K562 (cell line): ENCODE measurements at regions not wholly inside any gene's neighbourhood (a gene's known extent, or its start where the extent isn't known, plus 50 kb on each side); places are given as distances from the start of the nearest gene placed in this dataset.
A peak's percentile ranks its signal among the peaks of the same experiment; 100 is the strongest.

Experiments
- ERF ChIP-seq: fragments of 450-650 bp; formaldehyde crosslinking; IDR thresholded peaks from 2 replicates; pipeline ENCODE4 v1.4.0; 2020; ENCODE audit warnings: mild to moderate bottlenecking, mixed read lengths
- FOXJ2 ChIP-seq: fragments of 200-800 bp; sonication (Bioruptor generic); IDR thresholded peaks from 2 replicates; pipeline ENCODE4 v1.6.1; 2016; ENCODE audit warnings: missing genetic modification characterization, missing compliant biosample characterization
- KDM2B ChIP-seq: fragments of 250-450 bp; sonication (Bioruptor Pico); IDR thresholded peaks from 2 replicates; pipeline ENCODE4 v1.8.0; 2021; ENCODE audit warnings: mild to moderate bottlenecking, moderate library complexity
- LEF1 ChIP-seq: fragments of 450-650 bp; IDR thresholded peaks from 2 replicates; pipeline ENCODE4 v1.6.1; 2016; ENCODE audit warnings: mild to moderate bottlenecking
- MTA1 ChIP-seq: fragments of 450-650 bp; IDR thresholded peaks from 2 replicates; pipeline ENCODE4 v1.6.1; 2017; ENCODE audit warnings: borderline replicate concordance
- NEUROD1 ChIP-seq: fragments of 150-350 bp; IDR thresholded peaks from 2 replicates; pipeline ENCODE4 v1.6.1; 2014; ENCODE audit warnings: borderline replicate concordance, low read length, low read depth; ENCODE audit not compliant: partially characterized antibody
- NFXL1 ChIP-seq: fragments of 450-650 bp; formaldehyde crosslinking; IDR thresholded peaks from 2 replicates; pipeline ENCODE4 v1.4.0; 2021; ENCODE audit warnings: mild to moderate bottlenecking
- NR3C1 ChIP-seq: sonication (generic); formaldehyde crosslinking; IDR thresholded peaks from 2 replicates; pipeline ENCODE4 v1.8.1; 2022; ENCODE audit warnings: missing genetic modification reagents
- PHB ChIP-seq: fragments of 250-450 bp; sonication (Bioruptor Pico); IDR thresholded peaks from 2 replicates; pipeline ENCODE4 v1.5.0; 2021
- PHF20 ChIP-seq: fragments of 450-650 bp; IDR thresholded peaks from 2 replicates; pipeline ENCODE4 v1.6.1; 2018; ENCODE audit not compliant: partially characterized antibody
- POLR2H ChIP-seq: IDR thresholded peaks from 2 replicates; pipeline ENCODE4 v1.6.1; 2016; ENCODE audit warnings: missing genetic modification characterization, low read depth, mild to moderate bottlenecking, control low read depth, missing compliant biosample characterization, moderate library complexity
- TCF7 ChIP-seq: sonication (generic); IDR thresholded peaks from 2 replicates; pipeline ENCODE4 v1.6.1; 2016; ENCODE audit warnings: antibody characterized with exemption, borderline replicate concordance
- YY1 ChIP-seq, 3 experiments: IDR thresholded peaks; 2 replicates each; pipeline ENCODE4 v1.6.1; 2011; ENCODE audit warnings: low read length in 2 of 3, mild to moderate bottlenecking in 2 of 3, moderate library complexity in 2 of 3, borderline replicate concordance in 1 of 3, control low read depth in 1 of 3, low read depth in 1 of 3; ENCODE audit not compliant: insufficient read depth in 3 of 3, insufficient replicate concordance in 2 of 3, control insufficient read depth in 1 of 3, insufficient read length in 1 of 3; ENCODE audit errors: extremely low read depth in 1 of 3
- ZNF197 ChIP-seq: fragments of 200-800 bp; sonication (Bioruptor generic); IDR thresholded peaks from 2 replicates; pipeline ENCODE4 v1.6.1; 2016; ENCODE audit warnings: low read depth, missing genetic modification characterization, missing compliant biosample characterization
- ZNF431 ChIP-seq: sonication (generic); formaldehyde crosslinking; IDR thresholded peaks from 2 replicates; pipeline ENCODE4 v1.8.0; 2022; ENCODE audit warnings: mild to moderate bottlenecking, missing genetic modification reagents
- ZSCAN29 ChIP-seq: fragments of 450-650 bp; IDR thresholded peaks from 2 replicates; pipeline ENCODE4 v1.6.1; 2017
- TF ChIP-seq, protein P1 (sequence below): conservative IDR thresholded peaks from 2 replicates; pipeline ENCODE4 v1.6.1; 2011; ENCODE audit warnings: low read depth, mild to moderate bottlenecking, low read length; ENCODE audit not compliant: control insufficient read depth
- TF ChIP-seq, protein P2 (sequence below): fragments of 450-650 bp; formaldehyde crosslinking; IDR thresholded peaks from 2 replicates; pipeline ENCODE4 v1.4.0; 2022; ENCODE audit warnings: mild to moderate bottlenecking, moderate library complexity
- TF ChIP-seq, protein P3 (sequence below), 2 experiments: IDR thresholded peaks in 1 of 2; conservative IDR thresholded peaks in 1 of 2; 2 replicates each; pipeline ENCODE4 v1.6.1; 2016; ENCODE audit warnings: low read depth in 2 of 2, mild to moderate bottlenecking in 1 of 2, missing compliant biosample characterization in 1 of 2, missing genetic modification characterization in 1 of 2, moderate library complexity in 1 of 2
- TF ChIP-seq, protein P4 (sequence below): sonication (generic); formaldehyde crosslinking; IDR thresholded peaks from 2 replicates; pipeline ENCODE4 v1.9.0; 2022; ENCODE audit warnings: mild to moderate bottlenecking, missing genetic modification reagents

- TF ChIP-seq TCF7, result no peak
- TF ChIP-seq PHF20, result no peak
- TF ChIP-seq NR3C1, result no peak
- no peak for TF ChIP-seq FOXJ2
- no peak for TF ChIP-seq KDM2B (CRISPR knock-in tag)
- TF ChIP-seq NFXL1 (CRISPR knock-in tag), result no peak
- no peak for TF ChIP-seq YY1 (IDR thresholded peaks at IDR 0.05; ENCODE audit: borderline replicate concordance in 1 of 3, control insufficient read depth in 1 of 3, extremely low read depth in 1 of 3, insufficient read depth in 3 of 3, insufficient read length in 1 of 3, insufficient replicate concordance in 2 of 3, low read depth in 1 of 3, low read length in 2 of 3)
- no peak for TF ChIP-seq ZSCAN29
- TF ChIP-seq MTA1, result no peak
- TF ChIP-seq, protein P1, sequence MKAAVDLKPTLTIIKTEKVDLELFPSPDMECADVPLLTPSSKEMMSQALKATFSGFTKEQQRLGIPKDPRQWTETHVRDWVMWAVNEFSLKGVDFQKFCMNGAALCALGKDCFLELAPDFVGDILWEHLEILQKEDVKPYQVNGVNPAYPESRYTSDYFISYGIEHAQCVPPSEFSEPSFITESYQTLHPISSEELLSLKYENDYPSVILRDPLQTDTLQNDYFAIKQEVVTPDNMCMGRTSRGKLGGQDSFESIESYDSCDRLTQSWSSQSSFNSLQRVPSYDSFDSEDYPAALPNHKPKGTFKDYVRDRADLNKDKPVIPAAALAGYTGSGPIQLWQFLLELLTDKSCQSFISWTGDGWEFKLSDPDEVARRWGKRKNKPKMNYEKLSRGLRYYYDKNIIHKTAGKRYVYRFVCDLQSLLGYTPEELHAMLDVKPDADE, result no peak
- peak; percentile 47; the same call in 1 of the 2 replicates for TF ChIP-seq LEF1
- TF ChIP-seq ERF (CRISPR knock-in tag), result 0 out of 2 replicates have a peak, but pooled peaks have one; percentile 33
- TF ChIP-seq NEUROD1, result no peak
- TF ChIP-seq, protein P2, sequence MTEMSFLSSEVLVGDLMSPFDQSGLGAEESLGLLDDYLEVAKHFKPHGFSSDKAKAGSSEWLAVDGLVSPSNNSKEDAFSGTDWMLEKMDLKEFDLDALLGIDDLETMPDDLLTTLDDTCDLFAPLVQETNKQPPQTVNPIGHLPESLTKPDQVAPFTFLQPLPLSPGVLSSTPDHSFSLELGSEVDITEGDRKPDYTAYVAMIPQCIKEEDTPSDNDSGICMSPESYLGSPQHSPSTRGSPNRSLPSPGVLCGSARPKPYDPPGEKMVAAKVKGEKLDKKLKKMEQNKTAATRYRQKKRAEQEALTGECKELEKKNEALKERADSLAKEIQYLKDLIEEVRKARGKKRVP (CRISPR knock-in tag), result 0 out of 2 replicates have a peak, but pooled peaks have one; percentile 34
- no peak for TF ChIP-seq POLR2H (tag)
- TF ChIP-seq, protein P3, sequence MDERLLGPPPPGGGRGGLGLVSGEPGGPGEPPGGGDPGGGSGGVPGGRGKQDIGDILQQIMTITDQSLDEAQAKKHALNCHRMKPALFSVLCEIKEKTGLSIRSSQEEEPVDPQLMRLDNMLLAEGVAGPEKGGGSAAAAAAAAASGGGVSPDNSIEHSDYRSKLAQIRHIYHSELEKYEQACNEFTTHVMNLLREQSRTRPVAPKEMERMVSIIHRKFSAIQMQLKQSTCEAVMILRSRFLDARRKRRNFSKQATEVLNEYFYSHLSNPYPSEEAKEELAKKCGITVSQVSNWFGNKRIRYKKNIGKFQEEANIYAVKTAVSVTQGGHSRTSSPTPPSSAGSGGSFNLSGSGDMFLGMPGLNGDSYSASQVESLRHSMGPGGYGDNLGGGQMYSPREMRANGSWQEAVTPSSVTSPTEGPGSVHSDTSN (CRISPR knock-in tag; IDR thresholded peaks at IDR 0.05; ENCODE audit: low read depth), result no peak
- TF ChIP-seq, protein P3 (tag; conservative IDR thresholded peaks at IDR 0.05; ENCODE audit: low read depth), result no peak
- TF ChIP-seq, protein P4, sequence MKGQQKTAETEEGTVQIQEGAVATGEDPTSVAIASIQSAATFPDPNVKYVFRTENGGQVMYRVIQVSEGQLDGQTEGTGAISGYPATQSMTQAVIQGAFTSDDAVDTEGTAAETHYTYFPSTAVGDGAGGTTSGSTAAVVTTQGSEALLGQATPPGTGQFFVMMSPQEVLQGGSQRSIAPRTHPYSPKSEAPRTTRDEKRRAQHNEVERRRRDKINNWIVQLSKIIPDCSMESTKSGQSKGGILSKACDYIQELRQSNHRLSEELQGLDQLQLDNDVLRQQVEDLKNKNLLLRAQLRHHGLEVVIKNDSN (CRISPR knock-in tag), result peak; percentile 38; the same call in 1 of the 2 replicates
- no peak for TF ChIP-seq ZNF431 (CRISPR knock-in tag)
- TF ChIP-seq PHB (CRISPR knock-in tag), result no peak
- TF ChIP-seq ZNF197 (CRISPR knock-in tag), result 0 out of 2 replicates have a peak, but pooled peaks have one; percentile 50
These were observed 60.9 kb upstream of the EED start (continued) for GRCh38 chr11:86183694-86184093.
